ENCODE measurements at regions not wholly inside any gene's neighbourhood (a gene's known extent, or its start where the extent isn't known, plus 50 kb on each side); places are given as distances from the start of the nearest gene placed in this dataset.
"Not testable (repeated sequence)": the region's sequence is repeated elsewhere in the genome, so short reads cannot be mapped to it uniquely, and the experiment has no call there.

DNA sequence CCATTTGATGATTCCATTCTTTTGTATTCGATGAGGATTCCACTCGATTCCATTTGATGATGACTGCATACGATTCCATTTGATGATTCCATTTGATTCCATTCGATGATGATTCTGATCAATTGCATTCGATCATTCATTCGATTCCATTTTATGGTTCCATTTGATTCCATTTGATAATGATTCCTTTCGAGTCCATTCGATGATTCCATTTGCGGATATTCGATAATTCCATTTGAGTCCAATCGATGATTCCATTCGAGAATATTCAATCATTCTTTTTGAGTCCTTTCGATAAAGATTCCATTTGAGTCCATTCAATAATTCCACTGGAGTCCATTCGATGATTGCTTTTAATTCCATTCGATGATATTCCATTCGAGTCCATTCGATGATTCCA lies 239.1 kb downstream of the SHCBP1 start:
- H3K4me1 Mint-ChIP-seq (ENCODE audit: low read depth); intact Hi-C loops (cut with micrococcal nuclease); H3K27me3 Mint-ChIP-seq; H3K4me3 Mint-ChIP-seq; H3K27ac Mint-ChIP-seq; H3K36me3 Mint-ChIP-seq (ENCODE audit: low read depth); H3K9me3 Mint-ChIP-seq: not testable (repeated sequence)

DNA sequence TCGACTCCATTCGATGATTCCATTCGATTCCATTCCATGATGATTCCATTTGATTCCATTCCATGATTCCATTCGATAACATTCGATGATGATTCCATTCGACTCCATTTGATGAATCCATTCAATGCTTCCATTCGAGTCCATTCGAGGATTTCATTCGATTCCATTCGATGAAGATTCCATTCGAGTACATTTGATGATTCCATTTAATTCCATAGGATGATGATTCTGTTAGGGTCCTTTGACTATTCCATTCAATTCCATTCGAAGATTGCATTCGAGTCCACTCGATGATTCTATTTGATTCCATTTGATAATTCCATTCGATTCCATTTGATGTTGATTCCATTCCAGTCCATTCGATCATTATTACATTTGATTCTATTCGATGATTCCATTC lies 239.8 kb downstream of the SHCBP1 start:
- H3K36me3 Mint-ChIP-seq (ENCODE audit: low read depth); H3K4me1 Mint-ChIP-seq (ENCODE audit: low read depth); intact Hi-C loops (cut with micrococcal nuclease); H3K27ac Mint-ChIP-seq; H3K4me3 Mint-ChIP-seq; H3K27me3 Mint-ChIP-seq; H3K9me3 Mint-ChIP-seq: not testable (repeated sequence)
